ENCODE measurements at regions not wholly inside any gene's neighbourhood (a gene's known extent, or its start where the extent isn't known, plus 50 kb on each side); places are given as distances from the start of the nearest gene placed in this dataset.

GRCh38 chr2:103664690-103665089 is 902.9 kb downstream of the TMEM182 start:
- ChIA-PET POLR2A (ENCODE audit: partially characterized antibody) (no interaction called here), CTCF (ENCODE audit: partially characterized antibody) (no interaction called here)
- H3K4me1 ChIP-seq (replicated peaks in 1 of 4; ENCODE audit: control insufficient read depth in 3 of 4, insufficient read depth in 4 of 4, low read length in 3 of 4) = no peaks in the 10 kb centered on the region
- H4K20me1 ChIP-seq (replicated peaks in 1 of 2; ENCODE audit: control insufficient read depth in 1 of 2, insufficient read depth in 2 of 2, low read length in 2 of 2) = no peaks in the 10 kb centered on the region
- H3K36me3 ChIP-seq (ENCODE audit: control insufficient read depth in 2 of 4, insufficient read depth in 4 of 4, low read length in 3 of 4) = no peaks in the 10 kb centered on the region
- H3K18ac ChIP-seq (ENCODE audit: extremely low read depth, low read length) = no peak overlapping the region
- H2BK15ac ChIP-seq (ENCODE audit: low read length) = no peak overlapping the region
- H3K14ac ChIP-seq (ENCODE audit: insufficient read length) = no peak overlapping the region
- H2BK120ac ChIP-seq (replicated peaks; ENCODE audit: low read depth, low read length) = no peak overlapping the region
- H3K9me3 ChIP-seq (ENCODE audit: insufficient read depth in 2 of 2, low read depth in 1 of 2, low read length in 1 of 2) = no peaks in the 10 kb centered on the region
- peak overlapping the region; percentile 28; the same call in 1 of the 2 replicates for H2AFZ ChIP-seq (ENCODE audit: low read length)
- H3K4me2 ChIP-seq (ENCODE audit: insufficient read depth in 1 of 2, low read depth in 2 of 2, low read length in 2 of 2) = no peak overlapping the region
- H3K79me2 ChIP-seq (ENCODE audit: control insufficient read depth in 1 of 2, insufficient read depth in 2 of 2, low read length in 2 of 2) = no peaks in the 10 kb centered on the region
- no peak overlapping the region for H3K23ac ChIP-seq (ENCODE audit: insufficient read length)
- H2BK20ac ChIP-seq (ENCODE audit: low read length) = no peak overlapping the region
- no peaks in the 10 kb centered on the region for H3K27me3 ChIP-seq (replicated peaks in 1 of 4; ENCODE audit: control insufficient read depth in 3 of 4, extremely low read depth in 1 of 4, insufficient read depth in 3 of 4, low read length in 3 of 4)
- no peak overlapping the region for H3K4me3 ChIP-seq (ENCODE audit: extremely low read depth in 1 of 4, insufficient read depth in 2 of 4, low read depth in 3 of 4, low read length in 4 of 4)
- WGBS, 2 experiments (ENCODE audit: extremely low coverage in 1 of 2, insufficient coverage in 1 of 2, insufficient read length in 1 of 2, insufficient replicate concordance in 2 of 2, low coverage in 1 of 2, low lambda C conversion rate in 2 of 2, missing lambda C conversion rate in 1 of 2) = 58% methylated on average over 4 of the region's 4 CpGs; no CpG with 5 or more reads in 1 of the 2 experiments
- H3K79me1 ChIP-seq (ENCODE audit: low read depth, low read length) = no peaks in the 10 kb centered on the region
- H4K8ac ChIP-seq (ENCODE audit: extremely low read depth, insufficient read depth, low read length) = no peak overlapping the region
- no peak for TF ChIP-seq CEBPB (IDR thresholded peaks at IDR 0.05; ENCODE audit: low read depth, low read length)
- no peak for TF ChIP-seq TBP (IDR thresholded peaks at IDR 0.05; ENCODE audit: low read depth, low read length)
- no peak for TF ChIP-seq HDAC2 (IDR thresholded peaks at IDR 0.05; ENCODE audit: borderline replicate concordance in 1 of 2, low read depth in 2 of 2, low read length in 2 of 2)
- TF ChIP-seq ASH2L (IDR thresholded peaks at IDR 0.05; ENCODE audit: low read length) = no peak
- no peak for TF ChIP-seq CHD2 (IDR thresholded peaks at IDR 0.05; ENCODE audit: low read length)
- TF ChIP-seq MAFK (IDR thresholded peaks at IDR 0.05; ENCODE audit: low read depth, low read length) = no peak
- TF ChIP-seq SIRT6 (IDR thresholded peaks at IDR 0.05; ENCODE audit: low read length) = no peak
- no peak for TF ChIP-seq RBBP5 (IDR thresholded peaks at IDR 0.05; ENCODE audit: borderline replicate concordance, low read depth, low read length)
- H3K56ac ChIP-seq (replicated peaks; ENCODE audit: insufficient read length, low read depth, low read length) = no peak overlapping the region
- no peaks in the 10 kb centered on the region for H3K23me2 ChIP-seq (ENCODE audit: low read depth, low read length)
- H3K9ac ChIP-seq (replicated peaks in 1 of 4; ENCODE audit: extremely low read depth in 1 of 4, low read depth in 3 of 4, low read length in 3 of 4) = no peak overlapping the region
- H2BK12ac ChIP-seq (ENCODE audit: low read depth, low read length) = no peak overlapping the region
- no peak overlapping the region for H4K91ac ChIP-seq (replicated peaks; ENCODE audit: insufficient read length, low read length)
- H4K5ac ChIP-seq (ENCODE audit: insufficient read length, low read depth, low read length) = no peak overlapping the region
- H2BK5ac ChIP-seq (ENCODE audit: low read depth, low read length) = no peak overlapping the region
- no peak overlapping the region for H2AK5ac ChIP-seq (ENCODE audit: low read depth, low read length)
- FAIRE-seq = no peak
- no peak overlapping the region for H3K4ac ChIP-seq (replicated peaks; ENCODE audit: insufficient read length, low read depth, low read length)
- no peak overlapping the region for H3K27ac ChIP-seq (ENCODE audit: low read depth, low read length)
- no peak for DNase-seq (ENCODE audit: low read depth in 1 of 2, low spot score in 2 of 2)
